Heart left ventricle (tissue), 13 donors: ENCODE measurements at regions not wholly inside any gene's neighbourhood (a gene's known extent, or its start where the extent isn't known, plus 50 kb on each side); places are given as distances from the start of the nearest gene placed in this dataset.

ENCODE experiments used
- POLR2A ChIP-seq, 2 donors: fragments of 450-650 bp; IDR thresholded peaks; one replicate each; pipeline ENCODE4 v1.6.1; 2017; ENCODE audit warnings: antibody characterized with exemption in 2 of 2, mild to moderate bottlenecking in 2 of 2, moderate library complexity in 2 of 2
- TF ChIP-seq, protein P1 (sequence below), 12 donors: fragments of 200-600 bp; sonication (generic) in 4 of 12; IDR thresholded peaks; one replicate each; pipeline versions ENCODE4 v1.5.0 to v1.8.0; 2018 to 2022; ENCODE audit warnings: antibody characterized with exemption in 12 of 12, mild to moderate bottlenecking in 5 of 12
- donor health status: ischemic (EF 13 %, LVEDD 7.1; RV severe dilation, severe dysfunction).
- donor health status: DM: no; HTN: yes; CAD: no.
- donor health status: DM: no; HTN: no; CAD: no.
- donor health status: ischemic (EF 25% LVEDD 6.9; RV normal size, moderate dysfunction).
- donor health status: ischemic (EF 25% LVEDD 5.7; RV mildly dilated, moderate dysfunction).
- donor health status: ischemic (EF 35%, LVEDD 5.7; RV mildly dilated, moderate dysfunction).
- donor health status: nonischemic (EF 11% LVEDD 7.7; RV severe dilation, severe dysfunction).
- donor health status: DM: yes; HTN: yes; CAD: no.
- donor health status: PGD.
- donor health status: ischemic (EF 29% LVEDD 5.4; RV normal size, mild dysfunction).
- donor health status: nonischemic (EF 23%, LVEDD 6.1; RV moderate dilation, normal function).

DNA sequence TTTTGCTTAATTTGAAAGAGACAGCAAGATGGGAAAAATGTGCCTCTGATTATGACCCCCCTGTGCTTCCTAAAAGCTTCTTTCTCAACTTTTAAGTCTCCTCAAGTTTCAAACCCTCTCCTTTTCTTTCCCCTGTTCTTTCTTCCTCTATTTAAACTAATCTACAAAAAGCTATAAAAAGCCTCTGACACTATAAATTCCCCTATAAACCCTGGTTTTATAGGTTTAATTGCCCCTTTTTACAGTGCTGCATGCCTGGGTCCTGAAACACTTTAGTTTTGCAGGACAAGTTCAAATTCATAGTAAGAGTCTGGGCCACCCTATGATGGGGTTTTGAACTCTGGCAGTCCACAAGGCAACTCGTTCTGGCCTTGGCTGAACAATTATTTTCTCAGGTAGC, 510.9 kb upstream of the TBX3 start:
- TF ChIP-seq, protein P1, sequence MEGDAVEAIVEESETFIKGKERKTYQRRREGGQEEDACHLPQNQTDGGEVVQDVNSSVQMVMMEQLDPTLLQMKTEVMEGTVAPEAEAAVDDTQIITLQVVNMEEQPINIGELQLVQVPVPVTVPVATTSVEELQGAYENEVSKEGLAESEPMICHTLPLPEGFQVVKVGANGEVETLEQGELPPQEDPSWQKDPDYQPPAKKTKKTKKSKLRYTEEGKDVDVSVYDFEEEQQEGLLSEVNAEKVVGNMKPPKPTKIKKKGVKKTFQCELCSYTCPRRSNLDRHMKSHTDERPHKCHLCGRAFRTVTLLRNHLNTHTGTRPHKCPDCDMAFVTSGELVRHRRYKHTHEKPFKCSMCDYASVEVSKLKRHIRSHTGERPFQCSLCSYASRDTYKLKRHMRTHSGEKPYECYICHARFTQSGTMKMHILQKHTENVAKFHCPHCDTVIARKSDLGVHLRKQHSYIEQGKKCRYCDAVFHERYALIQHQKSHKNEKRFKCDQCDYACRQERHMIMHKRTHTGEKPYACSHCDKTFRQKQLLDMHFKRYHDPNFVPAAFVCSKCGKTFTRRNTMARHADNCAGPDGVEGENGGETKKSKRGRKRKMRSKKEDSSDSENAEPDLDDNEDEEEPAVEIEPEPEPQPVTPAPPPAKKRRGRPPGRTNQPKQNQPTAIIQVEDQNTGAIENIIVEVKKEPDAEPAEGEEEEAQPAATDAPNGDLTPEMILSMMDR (IDR thresholded peaks at IDR 0.05) = no peak
- no peak for TF ChIP-seq POLR2A (IDR thresholded peaks at IDR 0.05)
